ENCODE measurements at regions not wholly inside any gene's neighbourhood (a gene's known extent, or its start where the extent isn't known, plus 50 kb on each side); places are given as distances from the start of the nearest gene placed in this dataset.

- H3K36me3 ChIP-seq (replicated peaks; ENCODE audit: low read depth, low read length), result no peaks in the 10 kb centered on the region
- TF ChIP-seq, protein P1, sequence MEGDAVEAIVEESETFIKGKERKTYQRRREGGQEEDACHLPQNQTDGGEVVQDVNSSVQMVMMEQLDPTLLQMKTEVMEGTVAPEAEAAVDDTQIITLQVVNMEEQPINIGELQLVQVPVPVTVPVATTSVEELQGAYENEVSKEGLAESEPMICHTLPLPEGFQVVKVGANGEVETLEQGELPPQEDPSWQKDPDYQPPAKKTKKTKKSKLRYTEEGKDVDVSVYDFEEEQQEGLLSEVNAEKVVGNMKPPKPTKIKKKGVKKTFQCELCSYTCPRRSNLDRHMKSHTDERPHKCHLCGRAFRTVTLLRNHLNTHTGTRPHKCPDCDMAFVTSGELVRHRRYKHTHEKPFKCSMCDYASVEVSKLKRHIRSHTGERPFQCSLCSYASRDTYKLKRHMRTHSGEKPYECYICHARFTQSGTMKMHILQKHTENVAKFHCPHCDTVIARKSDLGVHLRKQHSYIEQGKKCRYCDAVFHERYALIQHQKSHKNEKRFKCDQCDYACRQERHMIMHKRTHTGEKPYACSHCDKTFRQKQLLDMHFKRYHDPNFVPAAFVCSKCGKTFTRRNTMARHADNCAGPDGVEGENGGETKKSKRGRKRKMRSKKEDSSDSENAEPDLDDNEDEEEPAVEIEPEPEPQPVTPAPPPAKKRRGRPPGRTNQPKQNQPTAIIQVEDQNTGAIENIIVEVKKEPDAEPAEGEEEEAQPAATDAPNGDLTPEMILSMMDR (IDR thresholded peaks at IDR 0.05; ENCODE audit: low read depth, low read length), result no peak
- TF ChIP-seq EZH2phosphoT487 (IDR thresholded peaks at IDR 0.05; ENCODE audit: low read depth), result no peak
- H3K4me2 ChIP-seq (ENCODE audit: low read length), result no peak overlapping the region
- no peaks in the 10 kb centered on the region for H3K79me2 ChIP-seq (ENCODE audit: low read length)
- no peak overlapping the region for H3K9ac ChIP-seq (ENCODE audit: low read length)
- no peak overlapping the region for H3K4me3 ChIP-seq (ENCODE audit: low read length)
- no peaks in the 10 kb centered on the region for H3K4me1 ChIP-seq (ENCODE audit: low read length)
- H4K20me1 ChIP-seq (ENCODE audit: insufficient read depth, low read length), result no peaks in the 10 kb centered on the region
- H3K27ac ChIP-seq (ENCODE audit: low read length), result no peak overlapping the region
- peaks cover 16% of the 10 kb centered on the region; the same call in 1 of the 2 replicates for H3K27me3 ChIP-seq (ENCODE audit: low read depth, low read length)
- no peaks in the 10 kb centered on the region for H3K9me3 ChIP-seq (ENCODE audit: insufficient read depth, low read length)
- H2AFZ ChIP-seq (ENCODE audit: low read depth, low read length), result no peak overlapping the region
Observed at GRCh38 chr2:12303181-12304030, 413.3 kb upstream of the TRIB2 start.

GRCh38 chr2:12304564-12305171 lies 412.1 kb upstream of the TRIB2 start:
- Histone ChIP-seq H3K79me2 (ENCODE audit: low read length) (no peaks in the 10 kb centered on the region), H3K9me3 (ENCODE audit: insufficient read depth, low read length) (no peaks in the 10 kb centered on the region), H3K4me1 (ENCODE audit: low read length) (no peaks in the 10 kb centered on the region), H3K4me2 (ENCODE audit: low read length) (no peak overlapping the region), H3K36me3 (replicated peaks; ENCODE audit: low read depth, low read length) (no peaks in the 10 kb centered on the region), H3K9ac (ENCODE audit: low read length) (no peak overlapping the region), H3K27ac (ENCODE audit: low read length) (no peak overlapping the region), H4K20me1 (ENCODE audit: insufficient read depth, low read length) (no peaks in the 10 kb centered on the region), H3K27me3 (ENCODE audit: low read depth, low read length) (peaks cover 6% of the 10 kb centered on the region; the same call in 1 of the 2 replicates), H3K4me3 (ENCODE audit: low read length) (no peak overlapping the region), H2AFZ (ENCODE audit: low read depth, low read length) (no peak overlapping the region)
- TF ChIP-seq EZH2phosphoT487 (IDR thresholded peaks at IDR 0.05; ENCODE audit: low read depth), result no peak
- TF ChIP-seq, protein P1 (IDR thresholded peaks at IDR 0.05; ENCODE audit: low read depth, low read length), result no peak

DNA sequence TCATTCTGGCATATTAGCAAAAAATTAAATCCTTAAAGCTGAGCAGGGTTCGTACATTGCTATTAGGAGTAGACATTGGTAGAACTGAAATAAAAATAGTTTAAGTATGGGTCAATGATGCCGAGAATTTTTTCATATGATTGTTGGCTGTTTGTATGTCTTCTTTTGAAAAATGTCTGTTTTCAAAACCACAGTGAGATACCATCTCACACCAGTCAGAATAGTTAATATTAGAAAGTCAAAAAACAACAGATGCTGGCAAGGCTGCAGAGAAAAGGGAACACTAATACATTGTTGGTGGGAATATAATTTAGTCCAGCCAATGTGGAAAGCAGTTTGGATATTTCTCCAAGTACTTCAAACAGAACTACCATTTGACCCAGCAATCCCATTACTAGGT lies 410.8 kb upstream of the TRIB2 start:
- no peaks in the 10 kb centered on the region for H3K9me3 ChIP-seq (ENCODE audit: insufficient read depth, low read length)
- no peak overlapping the region for H3K4me2 ChIP-seq (ENCODE audit: low read length)
- H3K9ac ChIP-seq (ENCODE audit: low read length), result no peak overlapping the region
- no peaks in the 10 kb centered on the region for H3K4me1 ChIP-seq (ENCODE audit: low read length)
- no peak overlapping the region for H3K27ac ChIP-seq (ENCODE audit: low read length)
- no peak overlapping the region for H2AFZ ChIP-seq (ENCODE audit: low read depth, low read length)
- no peaks in the 10 kb centered on the region for H3K27me3 ChIP-seq (ENCODE audit: low read depth, low read length)
- no peaks in the 10 kb centered on the region for H3K79me2 ChIP-seq (ENCODE audit: low read length)
- no peaks in the 10 kb centered on the region for H3K36me3 ChIP-seq (replicated peaks; ENCODE audit: low read depth, low read length)
- H3K4me3 ChIP-seq (ENCODE audit: low read length), result no peak overlapping the region
- no peaks in the 10 kb centered on the region for H4K20me1 ChIP-seq (ENCODE audit: insufficient read depth, low read length)
- TF ChIP-seq, protein P1 (IDR thresholded peaks at IDR 0.05; ENCODE audit: low read depth, low read length), result no peak
- no peak for TF ChIP-seq EZH2phosphoT487 (IDR thresholded peaks at IDR 0.05; ENCODE audit: low read depth)

DNA sequence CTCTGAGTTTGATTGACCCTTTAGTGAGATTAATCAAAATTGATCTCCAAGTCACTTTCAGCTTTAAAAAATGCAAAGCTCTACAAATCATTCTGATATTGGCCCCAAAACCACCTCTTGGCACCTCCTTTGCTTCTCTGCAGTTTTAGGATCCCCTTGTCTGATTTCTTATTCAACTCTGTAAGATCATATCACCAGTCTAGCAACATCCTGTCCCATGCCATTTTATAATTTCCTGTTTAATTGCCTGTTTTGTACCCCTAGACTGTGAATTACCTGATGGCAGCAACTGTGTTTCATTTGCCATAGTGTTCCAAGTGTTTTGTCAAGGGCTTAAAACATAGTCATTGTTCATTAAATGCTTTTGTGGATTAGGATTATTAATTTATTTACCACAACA lies 406.3 kb upstream of the TRIB2 start:
- Histone ChIP-seq H3K79me2 (ENCODE audit: low read length) (no peaks in the 10 kb centered on the region), H3K4me1 (ENCODE audit: low read length) (no peaks in the 10 kb centered on the region), H2AFZ (ENCODE audit: low read depth, low read length) (no peak overlapping the region), H3K27ac (ENCODE audit: low read length) (no peak overlapping the region), H3K9me3 (ENCODE audit: insufficient read depth, low read length) (no peaks in the 10 kb centered on the region), H3K36me3 (replicated peaks; ENCODE audit: low read depth, low read length) (no peaks in the 10 kb centered on the region), H4K20me1 (ENCODE audit: insufficient read depth, low read length) (no peaks in the 10 kb centered on the region), H3K9ac (ENCODE audit: low read length) (no peak overlapping the region), H3K4me2 (ENCODE audit: low read length) (no peak overlapping the region), H3K4me3 (ENCODE audit: low read length) (no peak overlapping the region), H3K27me3 (ENCODE audit: low read depth, low read length) (peaks cover 17% of the 10 kb centered on the region; the same call in 1 of the 2 replicates)
- TF ChIP-seq EZH2phosphoT487 (IDR thresholded peaks at IDR 0.05; ENCODE audit: low read depth), result no peak
- TF ChIP-seq, protein P1 (IDR thresholded peaks at IDR 0.05; ENCODE audit: low read depth, low read length), result no peak
